Calu3 (cell line): ENCODE measurements at regions not wholly inside any gene's neighbourhood (a gene's known extent, or its start where the extent isn't known, plus 50 kb on each side); places are given as distances from the start of the nearest gene placed in this dataset.
A peak's percentile ranks its signal among the peaks of the same experiment; 100 is the strongest.

ENCODE experiments used
- BruUV-seq: library from RNA; stranded (reverse); fragments of 400-500 nt; replicated peaks from 2 replicates; lab custom pipeline; 2021; lab: Mats Ljungman, UMichigan
- CTCF ChIA-PET: fragments of 300-600 bp; sonication (Branson Sonifier 250); formaldehyde crosslinking; loops from one replicate; lab custom pipeline; 2022; ENCODE audit warnings: antibody characterized with exemption; lab: Charles Lee
- DNase-seq: peaks from one replicate; pipeline ENCODE4 v3.0.0; 2022
- H3K27ac Mint-ChIP-seq: one replicate; pipeline ENCODE4 v1.8.0; 2022; ENCODE audit warnings: mixed read lengths; ENCODE audit not compliant: unreplicated experiment
- H3K27me3 Mint-ChIP-seq: one replicate; pipeline ENCODE4 v1.8.0; 2022; ENCODE audit warnings: mixed read lengths; ENCODE audit not compliant: unreplicated experiment
- H3K36me3 Mint-ChIP-seq: one replicate; pipeline ENCODE4 v1.8.0; 2022; ENCODE audit warnings: mild to moderate bottlenecking, moderate library complexity, mixed read lengths; ENCODE audit not compliant: insufficient read depth, unreplicated experiment
- H3K4me1 Mint-ChIP-seq: one replicate; pipeline ENCODE4 v1.8.0; 2022; ENCODE audit warnings: mild to moderate bottlenecking, low read depth, mixed read lengths; ENCODE audit not compliant: unreplicated experiment
- H3K4me3 Mint-ChIP-seq: one replicate; pipeline ENCODE4 v1.8.0; 2022; ENCODE audit warnings: mild to moderate bottlenecking, low read depth, moderate library complexity, mixed read lengths; ENCODE audit not compliant: unreplicated experiment
- H3K9me3 Mint-ChIP-seq: one replicate; pipeline ENCODE4 v1.8.0; 2022; ENCODE audit warnings: low read depth, mixed read lengths; ENCODE audit not compliant: unreplicated experiment
- CTCF ChIP-seq: fragments of 200-600 bp; IDR thresholded peaks from one replicate; pipeline ENCODE4 v1.8.0; 2022; ENCODE audit warnings: antibody characterized with exemption; ENCODE audit not compliant: unreplicated experiment
- intact Hi-C: fragments of 100-400 bp; cut with micrococcal nuclease; formaldehyde crosslinking; loops from one replicate; pipeline ENCODE4 v1.10.0; 2022; ENCODE audit not compliant: unreplicated experiment

GRCh38 chr22:47325249-47325648 lies 562.8 kb downstream of the TBC1D22A start:
- Mint-ChIP-seq H3K9me3 (no peaks in the 10 kb centered on the region), H3K4me1 (peaks cover 30% of the 10 kb centered on the region), H3K27ac (no peak overlapping the region), H3K27me3 (no peaks in the 10 kb centered on the region), H3K36me3 (no peaks in the 10 kb centered on the region), H3K4me3 (no peak overlapping the region)
- intact Hi-C loops = no loop called here
- no TSS peak for BruUV-seq
- no peak for DNase-seq
- TF ChIP-seq CTCF = no peak
- CTCF ChIA-PET = no interaction called here

- Mint-ChIP-seq H3K9me3 (no peaks in the 10 kb centered on the region), H3K27me3 (no peaks in the 10 kb centered on the region), H3K4me1 (peaks cover 22% of the 10 kb centered on the region), H3K4me3 (no peak overlapping the region), H3K36me3 (no peaks in the 10 kb centered on the region), H3K27ac (no peak overlapping the region)
- DNase-seq = no peak
- TF ChIP-seq CTCF = no peak
- CTCF ChIA-PET = no interaction called here
- intact Hi-C loops = no loop called here
- BruUV-seq = no TSS peak
Measured at GRCh38 chr22:47324435-47324990, 562.1 kb downstream of the TBC1D22A start.

- Mint-ChIP-seq H3K27ac (no peak overlapping the region), H3K4me3 (no peak overlapping the region), H3K36me3 (no peaks in the 10 kb centered on the region), H3K9me3 (no peaks in the 10 kb centered on the region), H3K27me3 (no peaks in the 10 kb centered on the region), H3K4me1 (peaks cover 12% of the 10 kb centered on the region)
- no TSS peak for BruUV-seq
- no peak for TF ChIP-seq CTCF
- no peak for DNase-seq
- intact Hi-C loops = no loop called here
- CTCF ChIA-PET = no interaction called here
Measured at GRCh38 chr22:47323518-47323917, 561.1 kb downstream of the TBC1D22A start.

- Mint-ChIP-seq H3K4me1 (peaks cover 6% of the 10 kb centered on the region), H3K27me3 (no peaks in the 10 kb centered on the region), H3K9me3 (no peaks in the 10 kb centered on the region), H3K36me3 (no peaks in the 10 kb centered on the region), H3K27ac (no peak overlapping the region), H3K4me3 (no peak overlapping the region)
- no peak for TF ChIP-seq CTCF
- BruUV-seq = no TSS peak
- CTCF ChIA-PET = interaction anchor here (1.1 kb wide), 1 partner anchor 11 kb away, joined by 3 read pairs; no protein-coding TSS in a partner anchor
- peak; percentile 37 for DNase-seq
- intact Hi-C loops = no loop called here
Measured at GRCh38 chr22:47322854-47323253, 560.4 kb downstream of the TBC1D22A start.
